GM18498 (cell line): ENCODE measurements at regions not wholly inside any gene's neighbourhood (a gene's known extent, or its start where the extent isn't known, plus 50 kb on each side); places are given as distances from the start of the nearest gene placed in this dataset.

ENCODE experiments used
- ATAC-seq: cut with Tn5 transposase; IDR thresholded peaks from one replicate; pipeline ENCODE4 v1.9.1; 2021; ENCODE audit warnings: mild to moderate bottlenecking, moderate library complexity; ENCODE audit not compliant: unreplicated experiment

DNA sequence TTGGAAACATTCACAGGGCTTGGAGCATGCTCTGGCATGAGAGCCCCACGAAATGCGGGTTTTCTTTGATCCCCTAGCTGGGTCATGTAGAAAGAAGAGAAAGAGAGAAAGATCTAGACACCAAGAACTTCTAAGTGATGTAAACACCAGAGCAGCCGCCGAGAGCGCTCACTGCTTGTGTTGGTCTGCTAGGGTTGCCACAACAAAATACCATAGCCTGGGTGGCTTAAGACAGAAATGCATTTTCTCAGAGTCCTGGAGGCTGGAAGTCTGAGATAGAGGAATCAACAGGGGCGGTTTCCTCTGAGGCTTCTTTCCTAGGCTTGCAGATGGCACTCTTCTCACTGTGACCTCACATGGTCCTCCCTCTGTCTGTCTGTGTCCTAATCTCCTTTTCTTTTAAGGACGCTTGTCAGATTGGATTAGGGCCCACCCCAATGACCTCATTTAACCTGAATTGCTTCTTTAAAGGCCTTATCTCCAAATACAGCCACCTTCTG lies 139.5 kb downstream of the CYLD start:
- no peak for ATAC-seq

DNA sequence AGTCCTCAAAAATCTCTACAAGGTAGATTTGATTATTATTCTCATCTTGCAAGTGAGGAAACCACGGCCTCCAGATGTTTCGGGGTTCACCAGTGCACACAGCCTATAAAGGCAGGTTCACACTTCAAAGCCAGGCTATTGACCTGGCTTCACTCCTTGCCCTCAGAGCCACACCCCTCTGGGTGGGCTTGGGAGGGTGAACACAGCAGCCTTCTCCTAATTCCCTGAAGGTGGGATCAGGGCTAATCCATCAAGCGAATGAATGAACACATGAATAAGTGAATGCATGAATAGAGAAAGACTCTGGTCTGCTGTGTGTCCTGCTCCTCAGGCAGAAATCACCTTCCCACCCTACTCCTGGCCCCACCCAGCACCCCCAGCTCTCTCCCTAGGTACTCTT lies 139.0 kb downstream of the CYLD start:
- no peak for ATAC-seq

DNA sequence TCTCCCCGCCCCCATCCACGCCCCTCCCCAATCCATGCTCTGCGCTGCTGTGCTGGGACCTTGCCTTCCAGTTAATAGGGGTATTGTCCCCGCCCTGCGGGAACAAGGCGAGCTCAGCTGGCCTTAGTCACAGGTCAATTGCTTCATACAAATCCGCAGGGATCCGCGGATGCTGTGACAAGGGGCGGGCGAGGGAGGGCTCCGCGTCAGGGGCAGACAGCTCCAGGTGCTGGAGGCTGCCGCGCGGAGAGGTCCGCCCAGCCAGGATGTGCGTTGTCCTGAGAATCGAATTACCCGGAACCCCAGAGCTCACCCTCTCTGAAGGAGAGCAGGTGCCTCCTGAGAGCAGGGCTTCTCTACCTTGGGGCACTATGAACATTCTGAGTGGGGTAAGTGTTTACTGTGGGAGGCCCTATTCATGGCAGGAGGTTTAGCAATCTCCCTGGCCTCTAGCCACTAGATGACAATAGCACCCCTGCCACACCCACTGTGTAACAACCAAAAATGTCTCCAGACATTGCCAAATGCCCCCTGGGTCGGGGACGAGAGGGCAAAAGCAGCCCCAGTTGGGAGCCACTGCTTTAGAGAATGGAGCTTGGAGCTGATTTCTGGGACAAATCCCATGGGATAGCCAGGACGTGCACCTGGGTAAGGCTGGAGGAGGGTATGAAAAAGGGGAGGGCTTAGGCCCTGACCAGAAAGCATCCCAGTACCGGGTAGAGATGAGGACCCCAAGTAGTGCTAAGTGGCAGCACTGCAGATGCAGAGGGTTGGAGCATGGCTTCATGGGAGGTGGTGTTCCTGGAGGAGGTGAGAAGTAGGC lies 138.2 kb downstream of the CYLD start:
- no peak for ATAC-seq

DNA sequence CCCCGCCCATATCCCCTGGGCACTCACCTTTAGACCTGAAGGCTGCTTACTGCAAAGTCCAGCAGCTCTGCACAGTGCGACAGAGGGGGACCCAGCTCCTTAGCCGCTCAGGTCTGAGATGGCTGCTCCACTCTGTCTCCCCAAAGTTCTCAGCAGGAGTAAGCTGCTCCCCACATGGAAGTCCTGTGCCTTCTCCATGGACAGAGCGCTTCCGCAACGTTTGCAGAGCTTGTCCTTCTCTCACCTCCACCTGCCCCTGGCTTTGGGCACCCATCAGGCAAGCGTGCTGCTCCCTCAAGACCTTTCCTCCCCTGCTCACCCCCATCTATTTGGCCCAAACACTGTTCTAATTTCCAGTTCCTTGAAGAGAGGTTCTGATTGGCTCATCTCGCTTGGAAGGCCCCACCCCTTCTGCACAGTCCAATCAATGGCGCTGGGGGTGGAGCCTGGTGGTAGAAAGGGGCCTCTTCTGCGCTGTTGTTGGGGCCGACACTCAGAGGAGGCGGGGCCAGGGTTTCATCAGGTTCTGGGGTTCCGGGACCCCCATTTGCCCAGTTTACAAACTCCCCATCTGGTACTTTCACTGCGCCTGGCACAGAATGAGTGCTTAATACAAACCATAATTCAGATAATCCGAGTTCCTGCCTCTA lies 137.2 kb downstream of the CYLD start:
- no peak for ATAC-seq

DNA sequence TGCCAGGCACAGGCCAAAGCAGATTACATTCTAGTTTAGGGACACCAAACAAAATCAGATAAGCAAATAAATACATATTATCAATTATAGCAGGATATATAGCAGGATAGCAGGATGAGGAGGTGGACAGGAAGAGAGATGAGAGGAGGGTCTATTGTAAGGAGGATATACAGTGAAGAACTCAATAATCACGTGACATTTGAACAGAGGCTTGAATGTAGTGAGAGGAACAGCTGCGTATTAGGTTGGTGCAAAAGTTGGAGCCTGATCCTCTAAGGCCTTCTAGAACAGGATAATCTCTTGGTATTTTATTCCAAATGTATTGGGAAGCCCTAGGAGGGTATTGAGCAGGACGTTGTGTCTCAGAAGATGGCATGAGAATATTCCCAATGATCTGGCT lies 136.7 kb downstream of the CYLD start:
- no peak for ATAC-seq

DNA sequence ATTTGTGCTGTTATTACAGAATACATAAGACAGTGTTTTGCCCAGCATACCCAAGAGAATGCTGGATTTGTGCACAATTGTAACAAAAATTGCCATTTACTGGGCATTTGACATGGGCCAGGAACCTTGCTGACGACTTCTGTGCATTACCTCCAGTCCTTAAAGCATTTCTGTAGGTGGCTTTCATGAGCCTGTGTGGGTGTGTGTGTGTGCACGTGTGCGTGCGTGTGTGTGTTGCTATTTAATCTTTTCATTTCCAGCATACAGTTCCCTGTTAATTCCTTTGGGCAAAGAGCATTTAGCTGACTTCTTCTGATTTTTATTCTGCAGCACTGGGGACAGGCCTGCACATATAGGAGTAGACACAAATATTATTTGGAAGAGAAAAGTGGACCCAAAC lies 134.4 kb downstream of the CYLD start:
- no peak for ATAC-seq

DNA sequence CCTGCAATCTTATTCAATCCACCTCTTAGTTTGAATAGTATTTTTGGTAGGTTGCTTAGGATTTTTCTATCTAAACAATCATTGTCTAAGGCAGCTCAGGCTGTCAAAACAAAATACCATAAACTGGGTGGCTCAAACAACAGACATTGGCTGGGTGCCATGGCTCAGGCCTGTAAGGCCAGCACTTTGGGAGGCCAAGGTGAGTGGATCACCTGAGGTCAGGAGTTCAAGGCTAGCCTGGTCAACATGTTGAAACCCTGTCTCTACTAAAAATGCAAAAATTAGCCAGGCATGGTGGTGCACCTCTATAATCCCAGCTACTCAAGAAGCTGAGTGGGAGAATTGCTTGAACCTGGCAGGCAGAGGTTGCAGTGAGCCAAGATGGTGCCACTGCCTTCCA lies 126.7 kb downstream of the CYLD start:
- no peak for ATAC-seq

DNA sequence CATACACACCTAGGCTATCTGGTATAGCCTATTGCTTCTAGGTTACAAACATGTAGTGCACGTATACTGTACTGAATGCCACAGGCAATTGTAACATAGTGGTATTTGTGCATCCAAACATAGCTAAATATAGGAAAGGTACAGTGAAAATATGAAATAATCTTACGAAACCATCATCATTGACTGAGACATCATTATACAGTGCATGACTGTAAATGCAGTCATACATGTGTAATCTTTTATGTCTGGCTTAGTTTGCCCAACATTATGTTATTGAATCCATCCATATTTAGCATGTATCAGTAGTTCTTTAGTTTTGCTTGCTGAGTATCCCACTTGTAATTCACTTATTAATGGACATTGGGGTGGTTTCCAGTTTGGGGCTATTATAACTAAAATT lies 124.9 kb downstream of the CYLD start:
- ATAC-seq, result no peak

DNA sequence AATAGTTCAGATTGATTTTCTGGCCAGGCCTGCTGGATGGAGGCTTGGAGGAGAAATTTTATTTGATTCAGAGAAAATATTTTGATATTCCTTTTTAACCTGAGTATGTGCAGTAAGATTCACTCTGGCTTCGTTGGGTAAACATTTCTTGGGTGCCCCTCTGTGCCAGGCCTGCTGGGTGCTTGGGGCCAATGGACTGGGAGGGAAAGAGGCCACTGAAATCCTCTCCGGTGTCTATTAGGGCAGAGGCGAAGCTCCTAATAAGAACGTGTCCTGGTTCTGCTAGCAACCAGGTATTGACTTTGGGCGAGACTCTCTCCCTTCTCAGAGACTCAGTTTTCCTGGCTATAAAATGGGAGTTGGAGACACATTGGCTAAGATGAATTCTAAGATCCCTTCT lies 122.5 kb downstream of the CYLD start:
- ATAC-seq, result no peak

DNA sequence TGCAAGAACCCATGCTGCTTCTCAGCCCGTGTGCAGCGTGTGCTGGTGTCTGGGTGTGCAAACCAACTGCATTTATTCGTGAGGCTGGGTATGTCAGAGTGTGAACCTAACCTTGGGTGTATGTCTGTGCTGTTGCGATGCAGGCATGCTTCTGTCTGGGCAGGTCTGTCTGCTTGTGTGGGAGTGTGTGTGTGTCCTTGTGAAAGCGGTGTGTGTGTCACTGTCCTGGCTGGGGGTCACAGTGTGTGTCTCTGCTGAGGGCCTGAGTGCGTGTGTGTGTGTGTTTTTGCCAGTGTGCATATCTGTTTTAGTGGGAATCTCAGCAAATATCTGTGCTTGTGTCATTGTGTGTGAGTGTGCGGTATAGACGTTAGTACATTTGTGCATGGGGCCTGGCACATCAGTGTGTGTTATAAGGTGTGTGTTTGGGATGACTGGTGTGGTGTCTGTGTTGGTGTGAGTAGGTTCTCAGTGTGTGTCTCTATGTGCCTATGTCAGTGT lies 121.8 kb downstream of the CYLD start:
- ATAC-seq, result no peak

DNA sequence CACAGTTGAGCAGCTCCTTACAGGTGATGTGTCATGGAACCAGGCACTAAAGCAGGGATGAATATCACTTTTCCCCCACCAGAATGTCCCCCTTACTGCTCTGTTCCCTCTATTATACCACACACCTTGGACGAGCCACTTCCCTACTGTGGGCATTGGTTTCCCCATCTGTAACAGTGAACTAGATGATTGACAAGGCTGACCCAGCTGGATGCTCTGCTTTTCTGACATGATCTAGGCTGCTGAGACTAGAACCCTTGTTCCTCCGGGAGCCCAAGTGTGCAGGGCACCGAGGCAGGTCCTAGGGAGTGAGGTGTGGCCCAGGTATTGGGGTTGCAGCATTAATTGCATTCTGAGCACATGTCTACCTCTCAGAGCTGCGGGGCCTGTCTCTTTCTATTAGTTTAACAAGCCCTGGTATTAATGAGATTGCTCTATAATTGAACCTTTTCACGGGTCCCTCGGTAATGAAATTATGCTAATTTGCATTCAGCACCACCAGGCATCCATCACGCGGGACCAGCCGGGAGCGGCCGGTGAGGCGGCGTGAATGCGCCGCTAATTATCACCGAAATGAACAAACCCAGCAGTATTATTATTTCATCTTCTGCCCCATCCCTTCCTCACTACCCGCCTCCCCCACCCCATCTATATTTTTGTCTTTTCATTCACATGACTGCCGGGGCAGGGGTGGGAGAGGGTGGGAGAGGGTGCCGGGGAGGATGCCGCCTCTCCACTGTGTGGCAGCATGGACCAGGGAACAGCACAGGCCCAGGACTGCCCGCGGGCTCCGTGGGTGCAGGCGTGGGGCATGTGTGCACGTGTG lies 121.1 kb downstream of the CYLD start:
- no peak for ATAC-seq

DNA sequence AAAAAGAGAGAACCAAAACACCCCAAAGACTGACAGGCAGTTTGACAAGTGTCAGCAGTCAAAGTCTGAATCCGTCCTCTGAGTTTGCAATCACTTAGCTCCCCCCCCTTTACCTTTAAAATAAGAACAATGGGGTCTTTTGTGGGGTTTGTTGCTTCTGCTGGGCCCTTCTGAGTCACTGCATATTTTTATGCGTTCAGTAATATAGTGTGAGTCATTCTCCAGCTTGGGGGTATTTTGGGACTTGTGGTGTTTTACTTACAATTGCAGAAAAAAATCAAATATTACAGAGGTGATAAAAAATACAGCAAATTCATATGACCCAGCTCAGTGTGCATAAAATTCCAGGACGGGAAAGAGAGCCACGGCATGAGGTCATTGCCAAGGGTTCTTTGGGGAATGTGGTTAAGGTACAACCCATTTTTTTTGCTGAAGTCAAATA lies 120.1 kb downstream of the CYLD start:
- no peak for ATAC-seq

DNA sequence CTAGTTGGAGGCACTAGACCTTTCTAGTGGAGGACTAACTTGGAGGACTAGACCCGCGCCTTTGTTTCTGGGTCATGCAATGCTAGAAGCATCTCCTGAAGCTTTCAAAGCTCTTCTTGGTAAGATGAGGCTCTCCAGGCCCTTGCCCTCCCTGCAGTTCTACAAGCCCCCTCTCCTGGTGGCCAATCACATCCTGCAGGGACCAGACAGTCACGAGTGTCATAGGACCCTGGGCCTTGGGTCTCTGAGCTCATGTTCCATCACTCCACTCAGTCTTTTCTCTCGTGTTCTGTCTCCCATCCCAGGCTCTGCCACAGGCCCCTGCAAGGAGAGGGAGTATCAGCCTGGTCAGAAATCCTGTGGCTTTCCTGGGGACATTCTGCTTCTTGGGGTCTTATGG lies 119.6 kb downstream of the CYLD start:
- no peak for ATAC-seq

DNA sequence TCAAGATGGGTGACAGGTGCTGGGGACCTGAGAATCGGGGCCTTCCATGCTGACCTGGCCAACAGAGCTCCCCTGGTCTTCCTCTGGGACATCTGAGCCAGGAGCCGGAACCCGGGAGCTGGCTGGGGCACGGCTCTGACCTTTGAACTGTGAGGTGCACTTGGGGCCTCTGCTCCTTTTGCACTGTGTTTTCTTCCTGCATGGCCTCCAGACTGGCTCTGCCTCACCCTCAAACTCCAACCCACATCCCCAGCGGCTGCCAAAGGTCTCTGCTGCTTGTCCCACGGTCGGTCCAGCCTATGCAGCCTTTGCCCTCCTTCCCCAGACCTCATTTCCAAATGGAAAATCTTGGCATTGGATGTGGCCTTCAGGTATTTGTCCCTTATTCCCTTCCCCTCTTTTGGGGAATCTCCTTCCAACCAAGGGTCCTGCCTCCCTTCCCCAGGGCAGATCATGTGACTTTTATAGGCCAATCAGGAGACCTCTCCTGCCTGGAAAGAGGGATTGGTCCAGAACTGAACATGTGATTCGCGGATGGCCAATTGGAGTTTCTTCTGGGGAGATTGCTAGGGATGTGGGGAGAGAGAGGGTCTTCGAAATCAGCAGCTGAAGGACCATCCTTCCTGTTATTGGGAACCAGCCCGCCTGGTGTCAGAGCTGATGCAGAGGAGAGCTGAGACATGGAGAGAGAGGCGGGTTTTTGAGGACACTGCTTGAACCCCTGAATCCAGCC lies 117.9 kb downstream of the CYLD start:
- ATAC-seq, result no peak

DNA sequence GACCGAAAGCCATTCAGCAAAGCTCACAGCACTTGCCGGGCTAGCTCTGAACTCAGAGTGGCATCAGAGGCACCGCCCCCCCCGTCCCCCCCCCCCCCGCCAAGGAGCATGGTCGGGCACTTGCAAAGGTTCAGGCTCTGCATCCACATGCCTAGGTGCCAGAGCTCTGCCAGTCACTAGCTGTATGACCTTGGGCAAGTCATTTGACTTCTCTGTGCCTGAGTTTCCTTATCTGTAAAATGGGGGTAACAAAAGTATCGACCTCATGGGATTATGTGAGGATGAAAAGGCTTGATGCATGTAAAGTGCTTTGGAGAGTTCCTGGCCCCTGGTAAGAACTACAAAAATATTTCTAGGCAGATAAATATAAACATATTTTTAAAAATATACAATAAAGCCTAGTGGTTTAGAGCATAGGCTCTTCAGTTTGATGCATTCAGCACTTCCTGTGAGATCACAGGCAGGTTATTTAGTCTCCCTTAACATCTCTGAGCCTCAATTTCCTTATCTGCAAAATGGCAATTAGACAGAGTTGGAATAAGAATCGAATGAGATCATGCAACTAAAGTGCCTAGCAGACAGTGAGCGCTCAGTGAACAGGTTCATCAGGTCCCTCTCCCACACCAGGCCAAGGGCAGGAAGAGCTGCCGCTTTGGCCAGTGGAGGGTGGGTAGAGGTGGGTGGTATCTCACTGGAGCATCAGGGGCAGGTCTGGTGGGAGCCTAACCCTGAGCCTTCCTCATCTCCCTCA lies 117.2 kb downstream of the CYLD start:
- no peak for ATAC-seq

DNA sequence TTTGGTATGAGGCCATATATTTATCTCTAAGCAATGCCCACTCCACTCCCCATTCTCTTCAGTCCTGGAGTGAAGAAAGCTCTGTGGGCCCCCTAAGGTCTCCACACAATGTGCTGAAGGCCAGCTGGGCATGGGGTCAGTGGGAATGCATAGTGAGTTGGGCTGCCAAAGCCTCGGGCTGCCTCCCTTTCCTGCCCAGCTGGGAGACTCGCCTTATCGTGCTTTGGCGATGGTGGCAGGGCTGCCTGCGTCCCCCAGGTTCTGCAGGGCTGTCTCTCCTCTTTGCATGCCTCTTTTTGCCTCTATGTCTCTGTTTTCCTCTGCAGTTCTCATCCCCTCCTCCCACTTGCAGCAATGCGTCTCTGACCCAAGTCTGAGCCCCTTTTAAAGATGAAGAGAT lies 116.5 kb downstream of the CYLD start:
- ATAC-seq, result no peak

DNA sequence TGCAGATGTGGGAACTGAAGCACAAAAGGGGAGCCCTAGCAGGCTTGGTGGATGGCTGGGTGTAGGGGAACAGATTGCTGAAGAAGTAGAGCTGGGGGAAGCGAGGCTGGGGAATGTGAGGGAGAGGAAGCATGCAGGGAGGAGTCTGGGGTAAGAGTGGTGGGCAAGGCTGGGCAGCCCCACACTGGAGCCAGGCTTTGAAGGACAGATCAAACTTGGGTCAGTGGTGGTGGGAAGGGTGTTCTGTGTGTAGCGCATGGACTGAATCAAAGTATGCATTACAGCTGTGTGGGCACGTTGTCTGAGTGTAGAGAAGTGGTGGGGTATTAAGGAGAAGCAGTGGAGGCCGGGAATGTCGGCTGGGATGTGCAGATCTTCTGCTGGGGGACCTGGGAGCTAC lies 116.0 kb downstream of the CYLD start:
- ATAC-seq, result no peak

DNA sequence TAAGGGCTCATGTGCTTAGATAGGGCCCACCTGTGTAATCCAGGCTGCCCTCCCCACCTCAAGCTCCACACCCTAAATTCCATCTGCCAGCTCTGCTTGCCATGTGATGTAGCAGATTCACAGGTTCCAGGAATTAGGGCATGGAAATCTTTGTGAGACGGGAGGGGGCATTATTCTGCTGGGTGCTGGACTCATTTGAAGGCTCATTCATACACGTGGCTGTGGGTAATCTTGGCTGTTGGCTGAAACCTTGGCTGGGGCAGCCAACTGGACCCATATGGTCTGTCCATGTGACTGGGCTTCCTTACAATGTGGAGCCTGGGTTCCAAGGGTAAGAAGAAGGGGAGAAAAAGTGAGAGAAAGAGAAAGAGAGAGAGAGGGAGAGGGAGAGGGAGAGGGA lies 115.1 kb downstream of the CYLD start:
- no peak for ATAC-seq

DNA sequence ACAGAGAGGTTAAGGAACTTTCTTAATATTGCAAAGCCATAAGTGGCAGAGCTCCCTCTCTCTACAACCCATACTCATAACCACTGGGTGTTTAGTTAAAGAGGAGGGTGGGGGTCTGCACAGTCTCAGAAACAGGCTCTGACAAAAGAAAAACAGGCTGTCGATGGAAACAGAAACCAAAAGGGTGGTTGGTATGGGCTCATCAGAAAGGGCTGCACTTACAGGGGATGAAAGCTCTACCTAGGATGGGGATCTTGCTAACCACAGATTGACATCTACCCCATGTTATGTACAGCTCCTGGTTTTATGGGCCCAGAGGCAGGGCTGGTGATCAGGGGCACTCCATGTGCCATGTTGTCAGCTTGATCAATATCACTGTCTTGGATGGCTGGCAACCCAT lies 111.4 kb downstream of the CYLD start:
- ATAC-seq, result no peak
